GM19395 (cell line): ENCODE measurements at regions not wholly inside any gene's neighbourhood (a gene's known extent, or its start where the extent isn't known, plus 50 kb on each side); places are given as distances from the start of the nearest gene placed in this dataset.

Source experiments
- ATAC-seq: cut with Tn5 transposase; IDR thresholded peaks from one replicate; pipeline ENCODE4 v1.9.1; 2021; ENCODE audit warnings: mild to moderate bottlenecking, moderate library complexity; ENCODE audit not compliant: unreplicated experiment

- no peak for ATAC-seq
Observed at GRCh38 chr17:71959154-71959553, 161.7 kb upstream of the SOX9 start.

- no peak for ATAC-seq
Observed at GRCh38 chr17:71963351-71963750, 157.5 kb upstream of the SOX9 start.

DNA sequence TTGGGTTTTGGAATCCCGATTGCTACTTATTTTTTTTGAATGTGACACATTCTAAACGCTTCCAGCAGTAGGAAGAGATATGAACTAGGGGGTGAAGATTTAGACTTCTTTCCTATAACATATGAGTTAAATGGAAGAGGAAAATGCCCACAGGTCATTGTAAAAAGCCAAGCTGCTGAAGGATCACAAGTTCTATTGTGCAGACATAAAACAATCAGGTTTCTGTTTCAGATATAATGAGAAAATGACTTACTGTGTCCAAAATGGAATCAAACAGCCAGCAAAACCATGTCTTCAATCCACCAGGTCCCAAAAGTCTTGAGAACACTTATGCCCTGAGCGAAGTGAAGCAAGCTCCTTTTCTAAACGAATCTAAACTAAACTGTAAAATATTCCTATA is 157.0 kb upstream of the SOX9 start:
- no peak for ATAC-seq

DNA sequence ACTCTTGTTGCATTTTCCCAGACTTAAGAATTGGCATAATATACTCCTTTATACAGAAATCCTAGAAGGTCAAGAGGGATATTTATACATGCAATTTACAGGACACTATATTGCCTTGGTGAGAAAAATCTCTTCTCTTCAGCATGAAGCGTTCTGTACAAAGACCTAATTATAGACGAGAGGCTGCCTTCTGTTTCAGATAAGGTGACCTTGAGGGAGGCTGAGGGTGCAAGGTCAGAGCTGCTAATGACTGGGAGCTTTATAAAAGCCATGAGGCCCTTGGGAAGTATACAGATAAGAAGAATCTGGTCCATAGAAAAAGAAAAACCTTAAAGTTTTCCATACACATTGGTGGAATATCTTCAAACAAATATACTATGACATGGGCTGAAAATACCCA is 156.3 kb upstream of the SOX9 start:
- ATAC-seq: no peak

DNA sequence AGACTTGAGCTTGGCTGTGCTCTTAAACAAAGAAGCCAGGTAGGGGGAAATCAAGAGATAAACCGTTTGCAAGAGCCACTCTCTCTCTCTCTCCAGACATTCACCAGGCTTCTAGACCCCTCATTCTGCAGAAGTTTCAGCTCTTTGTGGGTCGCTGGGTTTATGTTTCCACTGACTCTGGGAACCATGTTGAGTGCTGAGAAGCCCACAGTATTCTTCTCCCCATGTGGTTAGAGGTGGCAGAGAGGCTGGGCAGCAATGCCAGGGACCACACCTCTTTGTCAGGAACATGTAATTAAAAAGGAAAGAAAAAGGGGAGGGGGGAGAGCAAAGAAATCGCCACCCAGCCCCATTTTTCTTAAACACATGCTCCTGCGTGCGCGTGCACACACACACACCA is 154.8 kb upstream of the SOX9 start:
- ATAC-seq: no peak

GRCh38 chr17:71966459-71967313 is 154.1 kb upstream of the SOX9 start:
- no peak for ATAC-seq

DNA sequence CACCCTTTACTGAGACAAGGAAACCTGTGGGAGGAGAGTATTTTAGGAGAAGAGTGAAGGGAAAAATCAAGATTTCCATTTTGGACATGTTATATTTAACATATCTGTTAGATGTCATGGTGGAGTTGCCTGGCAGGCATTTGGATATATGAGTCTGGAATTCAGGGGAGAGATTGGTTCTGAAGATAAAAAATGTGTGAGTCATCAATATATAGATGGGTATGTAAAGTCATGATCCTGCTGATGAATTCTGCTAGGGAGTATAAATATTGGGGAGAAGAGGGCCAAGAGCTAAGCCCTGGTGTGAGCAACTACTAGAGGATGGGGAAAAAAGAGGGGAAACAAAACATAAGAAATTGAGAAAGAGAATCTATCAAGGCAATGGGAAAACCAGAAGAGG is 151.3 kb upstream of the SOX9 start:
- no peak for ATAC-seq

- peak; percentile 73 for ATAC-seq
Observed at GRCh38 chr17:71970312-71970711, 150.5 kb upstream of the SOX9 start.

DNA sequence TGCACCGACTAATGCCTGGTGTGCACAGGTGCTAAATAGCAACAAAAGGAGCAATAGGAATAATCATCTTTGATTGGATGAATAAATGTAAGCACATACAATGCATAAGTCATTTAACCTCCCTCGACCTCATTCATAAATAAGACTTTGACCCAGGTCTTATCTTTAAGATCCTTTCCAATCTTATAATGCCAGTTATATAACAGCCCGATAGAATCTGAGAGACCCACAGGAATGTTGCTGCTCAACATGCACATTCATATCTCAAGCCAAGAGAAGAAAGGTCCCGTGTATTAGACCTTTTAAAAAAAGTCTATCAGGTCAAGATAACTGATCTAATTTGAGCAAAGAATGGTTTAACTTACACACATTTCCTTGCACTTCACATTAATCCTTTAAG is 146.8 kb upstream of the SOX9 start:
- no peak for ATAC-seq

DNA sequence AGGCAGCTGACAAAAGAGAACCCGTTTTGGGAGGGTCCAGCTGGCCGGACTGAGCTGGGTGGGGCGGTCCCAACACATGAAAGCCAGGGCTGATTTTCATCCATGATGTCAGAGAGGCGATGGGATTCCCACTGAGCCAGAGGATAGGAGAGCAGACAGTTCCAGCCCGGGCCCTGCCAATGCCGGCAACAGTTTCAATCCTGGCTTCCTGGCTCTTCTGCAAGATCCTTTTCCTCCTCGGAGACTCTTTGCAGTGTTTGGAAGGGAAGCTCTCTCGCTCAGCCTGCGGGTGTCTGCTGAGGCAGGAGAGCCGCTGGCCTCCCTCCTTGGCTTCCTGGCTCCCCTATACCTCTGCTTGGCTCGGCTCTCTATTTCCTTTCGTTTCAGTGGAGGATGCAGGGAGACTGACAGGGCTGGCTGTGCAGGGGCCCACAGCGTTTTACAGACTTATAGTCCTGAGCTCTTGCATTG is 145.5 kb upstream of the SOX9 start:
- ATAC-seq: no peak

DNA sequence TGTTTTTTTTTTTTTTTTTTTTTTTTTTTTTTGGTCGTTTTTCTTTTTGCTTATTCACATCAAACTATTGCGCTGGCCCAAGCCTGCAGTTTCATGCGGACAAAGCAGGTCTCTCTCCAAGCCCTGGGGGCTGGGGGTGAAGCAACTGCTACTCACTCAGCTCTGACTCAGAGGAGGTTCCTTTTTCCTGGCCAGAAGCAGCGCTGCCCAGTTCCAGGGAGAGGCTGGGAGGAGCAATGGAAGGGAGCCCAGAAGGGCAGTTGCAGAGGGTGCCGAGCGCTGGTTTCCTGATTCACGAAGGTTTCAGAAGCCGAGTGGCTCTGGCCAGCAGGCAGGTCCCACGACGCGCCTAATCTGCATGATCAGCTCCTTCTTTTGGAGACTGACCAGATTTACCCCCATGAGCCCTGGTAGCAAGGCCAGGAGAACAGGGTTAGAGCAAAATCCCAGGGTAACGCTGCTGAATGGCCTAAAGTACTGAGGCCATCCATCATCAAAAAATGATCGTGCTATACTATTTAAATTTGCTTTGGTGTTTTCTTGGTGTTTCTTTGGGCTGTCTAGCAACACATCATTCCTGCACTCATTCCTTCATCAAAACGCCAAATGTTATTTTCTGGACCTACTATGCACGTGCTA is 144.7 kb upstream of the SOX9 start:
- no peak for ATAC-seq

DNA sequence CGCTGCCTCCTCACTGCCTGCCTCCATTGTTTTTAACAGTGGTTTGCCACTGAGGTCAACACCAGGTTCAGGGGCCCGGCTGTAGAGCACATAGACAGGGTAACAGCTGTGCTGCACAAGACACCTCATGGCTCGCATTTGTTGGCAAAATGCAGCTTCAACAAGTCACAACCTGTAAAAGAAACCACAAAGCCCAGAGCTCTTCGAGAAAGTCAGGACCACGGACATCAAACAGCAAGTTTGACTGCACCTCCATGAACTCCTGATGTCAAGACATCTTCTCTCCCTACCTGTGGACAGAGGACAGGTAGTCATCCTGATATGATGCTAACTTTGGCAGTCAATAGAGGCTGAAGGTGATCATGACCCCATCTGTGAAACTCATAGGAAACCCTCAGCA is 142.4 kb upstream of the SOX9 start:
- ATAC-seq: no peak

DNA sequence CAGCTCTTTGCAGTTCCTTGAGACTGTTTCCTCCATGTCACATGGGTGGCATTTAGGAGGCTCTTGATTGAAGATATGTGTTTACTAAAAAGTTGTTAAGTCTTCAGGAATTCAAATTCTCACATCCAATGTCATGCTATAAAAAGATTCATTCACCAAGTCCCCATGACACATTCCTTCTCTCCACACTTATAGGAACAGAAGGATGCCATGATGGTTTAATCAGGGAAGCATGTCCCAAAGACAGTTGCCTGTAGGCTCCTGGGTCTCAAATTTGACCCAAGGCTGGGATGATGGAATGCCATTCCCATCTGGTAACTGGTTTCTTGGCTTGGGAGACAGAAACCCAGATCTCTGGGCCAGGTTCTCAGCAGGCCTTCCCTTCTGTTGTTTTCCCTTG is 140.6 kb upstream of the SOX9 start:
- ATAC-seq: no peak

DNA sequence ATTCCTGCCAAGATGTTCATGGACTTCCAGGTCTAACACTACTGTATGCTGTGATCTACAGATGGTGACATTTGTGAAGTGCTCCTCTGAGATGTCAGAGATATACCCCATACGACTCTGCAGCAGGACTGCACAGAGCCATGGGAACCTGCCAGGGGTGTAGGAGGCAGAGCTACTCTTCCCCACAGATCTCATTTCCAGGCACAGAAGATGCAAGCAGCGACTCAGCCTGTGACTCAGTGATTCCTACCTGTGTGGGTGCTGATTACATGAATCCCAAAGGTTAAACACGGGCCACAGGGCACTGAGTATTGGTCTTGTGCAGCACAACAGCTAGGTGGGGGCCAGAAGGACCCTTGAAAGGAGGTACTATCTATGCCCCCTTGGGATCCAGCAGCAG is 137.0 kb upstream of the SOX9 start:
- no peak for ATAC-seq

- ATAC-seq: no peak
Observed at GRCh38 chr17:71985111-71986039, 135.4 kb upstream of the SOX9 start.

GRCh38 chr17:71986886-71987285 is 133.9 kb upstream of the SOX9 start:
- ATAC-seq: no peak

DNA sequence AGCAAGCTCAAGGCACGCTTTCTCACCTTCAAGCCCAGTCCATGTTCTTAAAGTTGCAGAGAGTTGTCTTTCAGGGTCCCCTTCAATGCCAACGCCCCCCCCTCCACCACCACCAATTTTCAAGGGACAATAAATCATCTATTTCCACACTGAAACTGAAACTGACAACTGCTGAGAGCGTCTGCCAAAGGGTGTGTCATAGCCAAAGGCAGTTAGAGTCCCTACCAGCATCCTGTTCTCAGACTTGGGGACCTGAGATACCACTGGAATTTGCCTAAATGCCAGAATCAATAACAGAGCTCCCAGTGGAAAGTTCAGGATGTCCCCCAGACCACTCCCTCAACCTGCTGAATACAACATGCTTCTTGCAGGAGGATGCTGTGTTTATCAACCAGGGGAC is 133.2 kb upstream of the SOX9 start:
- no peak for ATAC-seq

DNA sequence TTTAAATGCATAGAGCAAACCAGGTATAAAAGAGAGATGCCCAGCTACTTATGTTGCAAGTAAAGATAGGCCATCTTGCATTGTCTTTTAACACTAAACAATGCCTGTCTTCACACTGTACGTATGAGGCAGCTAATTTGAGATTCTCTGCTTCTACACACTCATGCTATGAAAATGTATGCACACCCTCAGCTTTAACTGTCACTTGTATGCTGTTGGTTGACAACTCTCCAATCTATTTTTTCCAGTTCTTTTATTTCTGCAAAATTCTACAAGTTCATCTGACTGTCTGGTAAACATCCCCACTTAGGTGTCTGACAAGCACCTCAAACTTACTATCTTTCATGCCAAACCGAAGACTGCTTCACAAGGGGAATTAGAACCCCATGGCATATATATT is 131.7 kb upstream of the SOX9 start:
- ATAC-seq: no peak

- ATAC-seq: no peak
Observed at GRCh38 chr17:71993363-71993762, 127.5 kb upstream of the SOX9 start.

GRCh38 chr17:71995590-71995989 is 125.2 kb upstream of the SOX9 start:
- ATAC-seq: no peak

- no peak for ATAC-seq
Observed at GRCh38 chr17:72004011-72004427, 116.8 kb upstream of the SOX9 start.
